Retina (tissue), 1 donor: ENCODE measurements at regions not wholly inside any gene's neighbourhood (a gene's known extent, or its start where the extent isn't known, plus 50 kb on each side); places are given as distances from the start of the nearest gene placed in this dataset.

Experiments used
- DNase-seq: peaks from one replicate; pipeline ENCODE4 v3.0.0-alpha.2; 2016

DNA sequence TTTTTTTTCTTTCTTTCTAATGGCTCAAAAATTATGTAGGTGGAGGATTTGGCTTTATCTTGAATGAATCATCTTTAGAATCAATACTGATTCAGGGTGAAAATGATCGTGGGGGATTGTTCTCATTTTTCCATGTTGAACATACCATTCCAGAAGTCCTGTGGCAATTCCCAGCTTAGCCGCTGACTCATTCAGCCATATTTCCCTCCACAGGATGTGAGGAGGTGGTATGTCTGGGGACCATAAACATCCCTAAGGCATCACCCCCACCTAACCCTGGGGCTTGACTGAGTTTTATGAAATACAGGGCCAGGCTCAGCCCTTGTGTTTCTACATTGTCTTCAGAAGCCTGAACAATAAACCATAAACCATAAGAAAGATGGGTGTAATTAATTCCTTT lies 92.7 kb upstream of the FN1 start:
- no peak for DNase-seq

DNA sequence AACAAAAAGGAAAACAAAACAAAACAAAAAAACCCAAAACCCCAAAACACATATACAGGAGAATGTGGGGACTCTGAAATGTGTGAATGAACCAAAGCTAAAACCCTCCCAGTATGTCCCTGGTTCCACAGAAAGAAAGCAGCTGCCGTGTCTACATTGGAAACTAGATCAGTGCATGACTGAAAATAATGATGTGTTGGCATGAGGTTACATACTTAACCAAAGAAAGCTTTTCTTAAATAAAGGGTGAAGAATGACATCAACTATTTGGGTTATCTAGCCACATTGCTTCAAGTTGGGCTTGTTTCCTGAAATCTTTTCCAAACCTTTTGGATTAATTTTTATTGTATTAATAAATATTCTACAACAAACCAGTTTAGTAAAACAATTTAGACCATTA lies 91.9 kb upstream of the FN1 start:
- DNase-seq = no peak

DNA sequence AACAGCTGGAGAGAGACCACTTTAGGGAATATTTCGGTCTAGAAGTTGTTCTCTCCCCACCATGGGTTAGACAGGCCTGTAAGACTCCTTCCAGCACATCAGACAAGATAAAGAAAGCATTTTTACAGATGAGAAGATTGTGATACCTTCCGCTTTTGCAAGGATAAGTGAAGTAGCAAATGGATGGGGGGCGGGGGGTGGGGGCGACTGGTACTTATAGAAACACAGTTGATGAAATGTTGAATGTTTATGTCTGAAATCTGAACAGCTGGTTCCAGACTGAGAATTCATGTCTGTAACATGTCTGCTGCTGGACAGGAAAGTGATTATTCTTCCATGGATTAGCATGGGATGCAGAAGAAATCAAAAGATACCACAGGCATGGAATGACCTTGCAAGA lies 90.5 kb upstream of the FN1 start:
- no peak for DNase-seq

DNA sequence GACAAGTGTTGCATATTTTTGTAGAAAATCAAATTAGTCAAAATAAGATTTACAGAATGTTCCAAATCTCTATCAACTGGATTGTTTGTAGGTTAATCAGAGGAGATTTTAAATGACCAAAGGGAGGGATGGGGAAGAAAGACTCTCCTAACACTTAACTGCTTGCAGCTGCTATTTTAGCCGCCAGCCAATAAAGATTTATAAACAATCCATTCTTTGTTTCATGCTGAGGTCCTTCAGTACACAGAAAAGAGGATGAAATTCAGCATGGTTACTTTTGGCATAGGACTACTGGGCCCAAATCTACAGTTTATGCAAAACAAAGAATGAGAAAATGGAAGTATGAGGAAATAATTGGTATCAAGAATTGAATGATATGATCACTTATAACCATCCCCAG lies 86.4 kb upstream of the FN1 start:
- no peak for DNase-seq

DNA sequence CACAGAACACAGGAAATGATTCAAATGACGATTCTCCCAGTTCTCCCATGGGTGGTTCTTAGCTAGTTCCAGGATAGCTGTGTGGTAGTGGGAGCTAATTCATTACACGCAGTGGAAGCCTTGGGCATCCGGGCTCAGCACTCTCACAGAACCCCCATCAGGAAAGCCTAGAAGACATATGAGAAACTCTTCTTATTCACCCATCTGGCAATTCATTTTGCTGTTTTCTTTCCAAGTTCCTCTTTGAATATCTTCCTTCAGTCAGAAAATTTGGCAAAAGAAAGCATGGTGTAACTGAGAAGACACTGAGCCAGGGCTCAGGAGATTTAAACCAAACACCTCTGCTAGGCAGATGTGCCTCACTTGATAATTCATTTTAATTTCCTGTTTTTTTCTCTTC lies 85.2 kb upstream of the FN1 start:
- DNase-seq = no peak

DNA sequence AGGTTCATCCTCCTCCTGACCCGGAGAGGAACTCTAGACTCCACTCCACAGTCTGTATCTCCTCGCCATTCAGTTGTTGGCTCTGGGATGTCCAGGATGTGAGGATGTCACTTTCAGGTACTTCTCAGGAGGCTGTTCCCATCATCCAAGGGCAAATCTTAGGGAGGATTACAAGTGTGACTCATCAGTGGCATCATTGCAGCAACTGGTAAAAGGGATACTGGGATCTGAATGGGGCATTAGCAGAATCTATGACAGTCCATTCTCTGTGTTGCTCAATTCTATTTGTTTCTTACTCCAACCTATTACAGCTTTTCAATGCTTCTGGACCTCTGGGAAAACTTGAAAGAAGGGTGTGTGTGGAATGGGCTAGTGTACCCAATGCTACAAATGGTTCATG lies 81.5 kb upstream of the FN1 start:
- no peak for DNase-seq

DNA sequence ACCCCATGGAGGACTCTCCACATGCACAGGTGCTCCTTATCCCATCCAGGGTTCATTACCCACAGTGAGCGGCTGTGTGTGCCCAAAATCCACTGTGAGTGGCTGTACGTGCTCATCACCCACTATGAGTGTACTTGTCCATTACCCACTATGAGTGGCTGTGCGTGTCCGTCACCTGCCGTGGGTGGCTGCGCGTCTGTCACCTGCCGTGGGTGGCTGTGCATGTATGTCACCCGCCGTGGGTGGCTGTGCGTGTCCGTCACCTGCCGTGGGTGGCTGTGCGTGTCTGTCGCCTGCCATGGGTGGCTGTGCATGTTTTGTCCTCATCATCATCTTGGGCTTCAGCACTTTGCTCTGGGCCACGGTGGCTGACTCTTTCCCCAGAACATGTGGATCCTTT lies 78.6 kb upstream of the FN1 start:
- DNase-seq = no peak

DNA sequence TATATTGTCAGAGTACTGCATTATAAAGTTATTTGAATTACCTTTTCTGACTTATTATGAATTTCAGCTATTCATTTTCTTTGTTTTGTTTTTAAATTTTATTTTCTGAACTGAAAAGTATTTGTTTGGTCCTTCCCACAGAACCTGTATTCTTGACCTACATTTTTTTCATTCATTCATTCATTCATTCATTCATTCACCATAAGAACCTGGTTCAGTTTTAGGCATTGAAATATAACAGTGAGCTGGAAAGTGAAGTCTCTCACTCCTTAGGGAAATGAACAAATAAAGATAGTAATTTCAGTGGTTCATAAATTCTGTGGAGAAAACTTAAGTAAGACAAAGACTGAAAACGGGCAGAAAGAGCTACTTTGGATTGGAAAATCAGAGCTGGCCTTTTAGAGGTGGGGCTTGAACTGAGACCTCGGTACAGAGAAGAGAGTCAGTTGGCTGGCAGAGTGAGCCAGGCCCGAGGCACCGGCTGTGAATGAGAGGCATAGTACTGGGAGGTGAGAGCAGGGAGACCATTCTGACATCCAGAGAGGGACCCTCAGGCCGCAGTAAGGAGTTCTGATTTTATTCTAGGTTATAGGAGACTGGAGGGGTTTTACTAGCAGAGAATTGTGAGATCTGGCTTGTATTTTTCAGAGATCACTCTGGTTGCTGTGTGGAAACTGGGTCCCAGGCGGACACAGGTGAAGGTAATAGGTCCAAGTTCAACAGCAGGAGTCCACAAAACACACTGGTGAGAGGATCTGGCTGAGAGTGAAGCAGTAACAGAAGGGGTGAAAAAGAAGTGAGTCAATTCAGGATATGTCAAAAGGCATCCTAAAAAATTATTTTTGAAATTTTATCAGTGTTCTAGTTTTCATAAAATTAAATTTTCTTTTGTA lies 75.8 kb upstream of the FN1 start:
- DNase-seq = no peak

DNA sequence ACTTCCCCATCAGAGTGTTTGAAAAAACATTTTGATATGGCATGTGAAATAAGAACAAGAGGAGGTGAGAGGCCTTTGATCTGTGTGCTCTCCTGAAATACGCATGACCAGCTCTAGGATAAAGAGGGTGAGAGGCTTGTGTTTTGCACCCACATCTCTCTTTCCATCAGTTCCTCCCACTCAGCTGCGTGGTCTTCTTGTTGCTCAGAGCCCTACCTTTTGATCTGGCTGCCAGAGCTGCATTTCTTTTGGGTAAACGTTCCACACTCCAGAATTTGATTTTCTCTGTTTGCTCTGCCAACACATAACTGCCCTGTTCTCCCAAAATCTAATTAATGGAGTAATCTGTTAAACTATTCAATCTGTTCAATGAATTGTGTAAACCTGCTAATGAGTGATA lies 72.0 kb upstream of the FN1 start:
- no peak for DNase-seq

DNA sequence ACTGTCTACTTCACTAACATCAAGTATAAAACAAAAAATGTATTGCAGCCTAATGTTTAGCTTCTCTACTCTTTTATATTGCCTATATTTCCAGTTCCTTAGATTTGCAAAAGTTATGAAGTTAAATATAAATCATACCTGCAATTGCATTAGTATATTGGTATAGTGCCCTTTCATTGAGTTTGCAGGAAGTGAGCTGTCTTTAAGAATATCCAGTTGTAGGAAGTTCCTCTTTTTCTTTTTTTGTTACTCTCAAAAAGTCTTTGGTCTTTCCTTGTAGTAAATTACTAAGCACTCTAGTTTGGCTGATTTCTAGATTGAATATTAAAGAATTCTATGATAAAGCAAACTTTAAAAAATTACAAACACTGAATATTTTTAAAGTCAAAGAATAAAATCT lies 71.3 kb upstream of the FN1 start:
- DNase-seq = no peak

DNA sequence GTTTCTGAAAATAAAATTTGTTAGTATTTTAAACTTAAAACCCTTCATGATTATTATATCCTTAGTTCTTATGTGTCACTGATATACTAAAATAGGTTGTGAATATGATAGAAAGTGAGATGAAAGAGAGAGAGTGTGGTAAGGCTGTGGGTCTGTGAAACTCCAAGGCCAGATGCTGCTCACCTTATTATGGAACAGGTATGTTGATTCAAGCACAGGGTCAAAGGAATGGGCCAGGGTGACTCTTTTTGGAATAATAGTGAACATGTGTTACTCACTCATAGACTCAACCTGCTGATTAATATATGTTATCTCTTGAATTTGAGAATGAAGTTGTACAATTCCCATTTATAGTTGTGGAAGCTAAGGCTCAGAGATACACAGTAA lies 70.7 kb upstream of the FN1 start:
- no peak for DNase-seq

DNA sequence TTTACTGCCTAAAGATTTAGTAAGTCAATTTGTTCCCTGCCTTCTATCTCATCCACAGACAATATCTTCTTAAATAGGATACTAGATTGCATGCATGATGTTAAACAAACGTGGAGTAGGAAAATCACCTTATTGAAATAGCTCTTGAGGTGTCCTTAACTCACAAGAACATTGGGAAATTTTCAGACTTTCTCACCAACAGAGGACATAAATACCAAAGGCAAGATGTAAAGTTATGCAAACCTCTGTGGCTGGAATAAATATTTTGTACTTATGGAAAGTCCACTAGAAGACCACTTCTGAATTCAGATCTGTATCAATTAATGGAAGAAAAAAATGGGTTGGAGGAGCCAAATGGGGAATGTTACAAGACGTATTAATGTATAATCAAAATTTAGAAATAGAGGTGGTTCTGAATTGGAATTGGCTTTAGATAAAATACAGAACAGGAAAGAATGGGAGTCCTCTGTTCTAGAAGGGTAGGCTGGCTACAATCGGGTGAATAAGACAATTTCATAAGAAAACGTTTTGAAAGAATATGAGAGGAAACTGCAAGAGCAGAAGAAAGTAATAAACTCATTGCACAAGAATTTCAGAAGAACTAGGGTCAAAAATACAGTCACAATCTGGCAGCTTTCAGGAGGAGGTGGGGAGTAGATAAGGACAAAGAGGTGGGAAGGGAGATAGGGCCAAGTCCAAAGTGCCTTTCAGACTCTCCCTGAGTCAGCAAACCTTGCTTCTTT lies 69.3 kb upstream of the FN1 start:
- no peak for DNase-seq

DNA sequence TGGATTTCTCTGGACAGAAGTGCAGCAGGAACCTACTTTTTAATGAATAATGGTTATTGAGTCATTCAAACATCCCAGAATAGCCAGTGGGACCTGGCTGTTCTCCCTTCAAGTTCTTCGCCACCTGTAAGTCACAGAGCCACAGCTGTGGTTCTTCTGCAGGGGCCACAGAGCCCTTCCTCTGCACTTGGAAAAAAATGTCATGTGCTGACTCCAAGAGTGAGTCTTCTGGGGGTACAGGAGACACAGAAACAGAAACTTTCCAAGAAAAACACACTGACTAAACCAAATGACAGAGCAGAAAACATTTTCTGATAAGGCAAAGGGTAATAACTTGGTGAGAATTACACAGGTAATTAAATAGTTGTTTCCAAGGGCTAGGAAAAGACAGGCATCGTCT lies 68.7 kb upstream of the FN1 start:
- no peak for DNase-seq

DNA sequence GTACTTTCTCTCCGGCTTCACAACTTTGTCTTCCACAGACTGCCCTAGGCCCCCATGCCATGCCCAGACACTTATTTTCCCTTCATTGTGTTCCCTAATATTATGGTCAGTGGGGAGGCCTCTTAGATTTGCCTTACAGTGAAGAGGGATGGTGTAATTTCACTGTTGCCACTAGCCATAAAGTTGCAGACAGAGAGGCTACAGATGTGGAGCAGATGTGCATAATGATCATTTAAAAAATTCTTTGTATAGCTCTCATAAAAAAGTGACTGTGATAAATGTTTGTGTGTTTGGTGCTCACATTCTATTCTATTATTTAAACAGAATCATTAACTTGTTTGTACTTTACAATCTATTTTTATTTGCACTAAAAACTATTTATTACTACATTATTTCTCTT lies 67.5 kb upstream of the FN1 start:
- no peak for DNase-seq

DNA sequence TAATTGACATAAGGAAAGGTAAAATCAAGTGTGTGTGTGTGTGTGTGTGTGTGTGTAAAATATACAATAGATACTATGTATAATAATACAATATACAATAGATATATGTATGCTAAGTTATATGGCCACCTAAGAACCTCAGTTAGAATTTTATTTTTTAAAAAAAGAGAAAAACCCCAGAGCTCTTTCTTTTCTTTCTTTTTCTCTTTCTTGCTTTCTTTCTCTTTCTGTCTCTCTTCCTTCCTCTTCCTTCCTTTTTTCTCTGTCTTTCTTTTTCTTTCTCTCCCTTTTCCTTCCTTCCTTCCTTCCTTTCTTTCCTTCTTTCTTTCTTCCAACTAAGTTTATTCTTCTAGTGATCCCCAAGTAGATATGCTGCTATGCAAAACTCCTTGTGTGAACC lies 64.6 kb upstream of the FN1 start:
- DNase-seq = no peak

DNA sequence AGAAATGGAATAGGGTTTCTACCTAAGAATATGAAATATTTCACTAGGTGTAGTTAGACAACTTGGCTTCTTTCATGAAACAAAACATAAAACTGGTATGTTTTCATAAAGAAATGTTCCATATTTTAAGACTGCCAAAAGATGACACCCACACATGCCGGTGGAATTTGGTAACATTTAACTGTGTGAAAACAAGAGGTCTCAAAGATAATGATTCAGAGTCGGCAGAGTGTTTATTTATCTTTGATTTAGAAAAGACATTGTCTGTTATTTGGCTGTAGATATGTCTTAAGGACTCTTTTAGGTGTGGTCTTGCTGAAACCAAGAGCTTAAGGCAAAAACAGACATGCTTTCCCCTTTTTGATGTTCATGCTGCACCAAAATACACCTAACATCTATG lies 63.5 kb upstream of the FN1 start:
- no peak for DNase-seq

DNA sequence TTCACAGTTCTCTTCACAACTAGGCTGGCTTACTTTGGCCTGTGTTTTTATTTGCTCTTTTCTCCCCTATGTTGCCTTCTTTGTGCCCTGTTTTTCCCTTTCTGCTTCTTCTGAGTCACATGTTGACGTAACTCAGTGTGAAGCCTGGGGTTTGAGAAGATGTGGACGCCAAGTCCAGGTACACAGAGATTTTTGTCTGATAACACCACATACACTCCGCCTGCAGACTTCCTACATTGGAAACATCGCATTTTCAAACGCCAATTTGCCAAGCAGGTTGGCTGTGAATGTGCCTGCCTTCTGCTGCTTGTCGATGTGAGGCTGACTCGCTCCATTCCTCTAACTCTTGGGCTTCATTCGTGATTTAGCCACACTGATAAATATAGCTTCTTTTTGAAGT lies 62.6 kb upstream of the FN1 start:
- no peak for DNase-seq

DNA sequence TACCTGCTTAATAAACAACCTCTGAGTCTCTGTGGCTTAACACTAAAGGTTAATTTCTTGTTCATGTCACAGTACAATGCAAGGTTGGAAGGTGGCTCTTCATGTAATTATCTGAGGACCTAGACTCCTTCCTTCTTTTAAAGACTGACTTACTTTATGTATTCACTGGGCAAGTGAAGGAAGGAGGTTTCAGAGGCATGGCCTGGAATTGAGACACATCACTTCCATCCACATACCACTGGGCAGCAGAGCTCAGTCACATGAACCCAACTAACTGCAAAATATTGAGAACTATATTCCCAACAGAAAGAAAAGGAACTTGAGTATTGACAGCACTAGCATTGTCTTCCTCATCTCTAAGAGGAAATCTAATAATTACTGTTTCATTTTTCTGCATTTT lies 57.5 kb upstream of the FN1 start:
- no peak for DNase-seq

DNA sequence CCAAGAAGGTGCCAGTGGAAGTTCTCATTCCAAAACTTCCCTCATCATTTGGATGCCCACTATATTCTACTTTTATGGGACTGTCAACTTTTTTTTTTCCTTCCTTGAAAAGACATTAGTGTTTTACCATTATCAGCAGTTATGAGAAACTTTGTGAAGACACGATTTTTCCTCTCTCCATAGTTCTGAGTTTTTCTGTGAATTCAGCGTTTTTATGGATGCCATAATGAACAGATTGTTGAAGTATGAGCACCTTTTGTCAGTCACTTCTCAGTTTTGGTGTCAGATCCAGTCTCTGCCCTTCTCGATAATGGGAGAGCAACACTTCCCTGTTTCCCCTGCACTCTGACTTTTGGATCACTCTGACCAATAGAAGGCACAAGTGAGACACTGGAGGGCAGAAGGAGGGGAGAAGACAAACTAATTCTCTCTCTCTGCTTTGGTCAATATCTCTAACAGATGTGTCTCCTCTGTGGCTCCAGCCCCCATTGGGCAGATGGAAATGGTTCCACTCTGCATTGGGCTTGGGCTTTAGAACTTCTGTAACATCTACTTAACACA lies 53.5 kb upstream of the FN1 start:
- no peak for DNase-seq

DNA sequence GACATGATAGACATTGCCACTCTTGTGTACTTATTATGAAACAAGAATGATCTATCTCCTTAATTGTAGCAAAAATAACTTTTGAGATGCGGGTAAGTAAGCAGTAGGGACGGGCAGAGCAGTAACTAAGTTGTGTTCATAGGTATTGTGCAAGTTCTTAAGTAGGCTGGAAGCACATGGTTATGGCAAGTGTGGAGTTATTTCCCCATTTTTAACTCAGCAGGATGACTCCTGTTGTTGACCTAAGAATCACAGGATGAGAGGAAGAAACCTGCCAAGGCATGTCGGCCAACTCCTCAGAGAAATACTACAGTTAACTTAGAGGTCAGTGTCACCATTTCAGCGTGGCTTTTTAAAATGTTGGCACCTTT lies 51.1 kb upstream of the FN1 start:
- no peak for DNase-seq

DNA sequence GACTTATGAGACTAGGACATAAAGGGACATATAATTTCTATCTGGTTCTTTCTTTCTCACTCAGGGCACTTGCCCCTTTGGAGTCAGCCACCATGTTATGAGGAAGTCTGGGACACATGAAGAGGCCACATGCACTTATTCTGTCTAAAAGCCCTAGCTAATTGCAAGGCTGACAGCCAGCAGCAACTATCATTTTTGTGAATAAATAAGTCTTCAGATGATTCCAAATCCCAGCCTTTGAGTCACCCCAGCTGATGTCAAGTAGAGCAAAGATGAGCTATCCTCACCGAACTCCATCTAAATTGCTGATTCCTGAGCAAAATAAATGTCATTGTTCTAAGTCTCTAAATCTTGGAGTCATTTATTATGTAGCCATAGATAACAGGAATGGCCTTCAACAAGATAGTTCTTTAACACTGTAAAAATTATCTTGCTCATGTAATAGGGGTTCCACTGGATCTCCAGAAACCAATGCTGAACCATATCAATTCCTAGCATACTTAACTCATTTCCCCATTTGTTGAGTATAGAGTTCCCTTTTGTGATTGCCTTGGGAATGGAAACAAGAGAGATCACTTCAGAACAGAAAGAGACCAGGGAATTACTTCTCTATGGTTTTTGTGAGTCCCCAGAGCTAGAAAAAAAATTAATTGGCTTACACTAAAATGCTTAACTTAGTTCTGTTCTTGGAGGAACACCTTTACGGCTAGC lies 50.6 kb upstream of the FN1 start:
- no peak for DNase-seq
